ENCODE measurements at regions not wholly inside any gene's neighbourhood (a gene's known extent, or its start where the extent isn't known, plus 50 kb on each side); places are given as distances from the start of the nearest gene placed in this dataset.

- TF ChIP-seq CTCF (conservative IDR thresholded peaks at IDR 0.05) (no peak), EZH2 (IDR thresholded peaks at IDR 0.05; ENCODE audit: low read depth) (no peak)
These were observed 251.4 kb upstream of the CLEC14A start for GRCh38 chr14:38507299-38507698.
